ENCODE measurements at regions not wholly inside any gene's neighbourhood (a gene's known extent, or its start where the extent isn't known, plus 50 kb on each side); places are given as distances from the start of the nearest gene placed in this dataset.

DNA sequence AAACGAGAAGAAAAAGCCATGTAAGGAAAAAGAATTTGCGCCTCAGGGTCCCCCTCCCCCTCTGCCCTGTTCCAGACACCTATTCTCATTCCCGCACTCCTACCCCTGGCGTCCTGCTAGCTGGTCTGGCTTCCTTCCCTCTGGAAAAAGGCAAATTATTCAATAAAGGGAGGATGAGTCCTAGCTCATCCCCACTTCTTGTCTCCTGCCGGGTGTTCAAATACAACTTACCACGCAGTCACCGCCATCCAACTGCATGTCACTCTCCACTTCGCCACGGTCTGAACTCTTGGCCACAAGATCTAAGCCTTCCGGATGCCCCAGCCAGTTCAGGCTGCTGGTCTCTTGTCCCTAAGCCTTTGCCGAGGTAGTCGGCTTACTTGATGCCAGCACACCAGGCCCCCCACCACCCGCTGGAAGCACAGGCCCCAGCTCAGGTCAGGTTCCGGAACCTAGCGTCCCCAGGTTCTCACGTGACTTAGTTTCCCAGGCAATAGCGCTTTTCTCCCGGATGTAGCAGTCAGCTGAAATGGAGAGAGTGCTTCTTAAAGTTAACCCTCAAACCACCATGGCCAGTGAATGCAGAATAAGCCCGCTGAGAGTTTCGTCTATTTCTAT is 209.6 kb upstream of the SPIN4 start (continued):
- TF ChIP-seq NAIF1 (CRISPR knock-in tag; IDR thresholded peaks at IDR 0.05; ENCODE audit: borderline replicate concordance), result peak; percentile 80; the same call in 1 of the 2 replicates
- TF ChIP-seq SRY (CRISPR knock-in tag; IDR thresholded peaks at IDR 0.05), result 0 out of 2 replicates have a peak, but pooled peaks have one; percentile 39
- TF ChIP-seq TCF7 (IDR thresholded peaks at IDR 0.05; ENCODE audit: low read depth), result no peak
- 0 out of 2 replicates have a peak, but pooled peaks have one; percentile 29 for TF ChIP-seq PHF21A (CRISPR knock-in tag; IDR thresholded peaks at IDR 0.05)
- TF ChIP-seq HDAC1 (CRISPR knock-in tag; IDR thresholded peaks at IDR 0.05), result peak; percentile 51; the same call in 1 of the 2 replicates
- no peak for TF ChIP-seq MED8 (CRISPR knock-in tag; IDR thresholded peaks at IDR 0.05; ENCODE audit: insufficient replicate concordance)
- TF ChIP-seq ATM (IDR thresholded peaks at IDR 0.05; ENCODE audit: borderline replicate concordance), result no peak
- no peak for TF ChIP-seq SMAD3 (CRISPR knock-in tag; IDR thresholded peaks at IDR 0.05)
- no peak for TF ChIP-seq ZBTB20 (CRISPR knock-in tag; IDR thresholded peaks at IDR 0.05; ENCODE audit: borderline replicate concordance, low read depth)
- TF ChIP-seq, protein P1, sequence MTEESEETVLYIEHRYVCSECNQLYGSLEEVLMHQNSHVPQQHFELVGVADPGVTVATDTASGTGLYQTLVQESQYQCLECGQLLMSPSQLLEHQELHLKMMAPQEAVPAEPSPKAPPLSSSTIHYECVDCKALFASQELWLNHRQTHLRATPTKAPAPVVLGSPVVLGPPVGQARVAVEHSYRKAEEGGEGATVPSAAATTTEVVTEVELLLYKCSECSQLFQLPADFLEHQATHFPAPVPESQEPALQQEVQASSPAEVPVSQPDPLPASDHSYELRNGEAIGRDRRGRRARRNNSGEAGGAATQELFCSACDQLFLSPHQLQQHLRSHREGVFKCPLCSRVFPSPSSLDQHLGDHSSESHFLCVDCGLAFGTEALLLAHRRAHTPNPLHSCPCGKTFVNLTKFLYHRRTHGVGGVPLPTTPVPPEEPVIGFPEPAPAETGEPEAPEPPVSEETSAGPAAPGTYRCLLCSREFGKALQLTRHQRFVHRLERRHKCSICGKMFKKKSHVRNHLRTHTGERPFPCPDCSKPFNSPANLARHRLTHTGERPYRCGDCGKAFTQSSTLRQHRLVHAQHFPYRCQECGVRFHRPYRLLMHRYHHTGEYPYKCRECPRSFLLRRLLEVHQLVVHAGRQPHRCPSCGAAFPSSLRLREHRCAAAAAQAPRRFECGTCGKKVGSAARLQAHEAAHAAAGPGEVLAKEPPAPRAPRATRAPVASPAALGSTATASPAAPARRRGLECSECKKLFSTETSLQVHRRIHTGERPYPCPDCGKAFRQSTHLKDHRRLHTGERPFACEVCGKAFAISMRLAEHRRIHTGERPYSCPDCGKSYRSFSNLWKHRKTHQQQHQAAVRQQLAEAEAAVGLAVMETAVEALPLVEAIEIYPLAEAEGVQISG (CRISPR knock-in tag; IDR thresholded peaks at IDR 0.05), result peak; percentile 43; the same call in 1 of the 2 replicates
- peak; percentile 26 to 50; a peak in 2 of 4 replicates for TF ChIP-seq POLR2A (IDR thresholded peaks at IDR 0.05; ENCODE audit: insufficient read depth in 1 of 2, low read depth in 2 of 2, low read length in 2 of 2)
- TF ChIP-seq, protein P2, sequence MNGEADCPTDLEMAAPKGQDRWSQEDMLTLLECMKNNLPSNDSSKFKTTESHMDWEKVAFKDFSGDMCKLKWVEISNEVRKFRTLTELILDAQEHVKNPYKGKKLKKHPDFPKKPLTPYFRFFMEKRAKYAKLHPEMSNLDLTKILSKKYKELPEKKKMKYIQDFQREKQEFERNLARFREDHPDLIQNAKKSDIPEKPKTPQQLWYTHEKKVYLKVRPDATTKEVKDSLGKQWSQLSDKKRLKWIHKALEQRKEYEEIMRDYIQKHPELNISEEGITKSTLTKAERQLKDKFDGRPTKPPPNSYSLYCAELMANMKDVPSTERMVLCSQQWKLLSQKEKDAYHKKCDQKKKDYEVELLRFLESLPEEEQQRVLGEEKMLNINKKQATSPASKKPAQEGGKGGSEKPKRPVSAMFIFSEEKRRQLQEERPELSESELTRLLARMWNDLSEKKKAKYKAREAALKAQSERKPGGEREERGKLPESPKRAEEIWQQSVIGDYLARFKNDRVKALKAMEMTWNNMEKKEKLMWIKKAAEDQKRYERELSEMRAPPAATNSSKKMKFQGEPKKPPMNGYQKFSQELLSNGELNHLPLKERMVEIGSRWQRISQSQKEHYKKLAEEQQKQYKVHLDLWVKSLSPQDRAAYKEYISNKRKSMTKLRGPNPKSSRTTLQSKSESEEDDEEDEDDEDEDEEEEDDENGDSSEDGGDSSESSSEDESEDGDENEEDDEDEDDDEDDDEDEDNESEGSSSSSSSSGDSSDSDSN (CRISPR knock-in tag; IDR thresholded peaks at IDR 0.05), result peak; percentile 36; the same call in 1 of the 2 replicates
- no peak for TF ChIP-seq HNRNPK (IDR thresholded peaks at IDR 0.05; ENCODE audit: low read depth, low read length, poor library complexity, severe bottlenecking)
- TF ChIP-seq NFE2L2 (IDR thresholded peaks at IDR 0.05; ENCODE audit: low read length), result no peak
- TF ChIP-seq, protein P3, sequence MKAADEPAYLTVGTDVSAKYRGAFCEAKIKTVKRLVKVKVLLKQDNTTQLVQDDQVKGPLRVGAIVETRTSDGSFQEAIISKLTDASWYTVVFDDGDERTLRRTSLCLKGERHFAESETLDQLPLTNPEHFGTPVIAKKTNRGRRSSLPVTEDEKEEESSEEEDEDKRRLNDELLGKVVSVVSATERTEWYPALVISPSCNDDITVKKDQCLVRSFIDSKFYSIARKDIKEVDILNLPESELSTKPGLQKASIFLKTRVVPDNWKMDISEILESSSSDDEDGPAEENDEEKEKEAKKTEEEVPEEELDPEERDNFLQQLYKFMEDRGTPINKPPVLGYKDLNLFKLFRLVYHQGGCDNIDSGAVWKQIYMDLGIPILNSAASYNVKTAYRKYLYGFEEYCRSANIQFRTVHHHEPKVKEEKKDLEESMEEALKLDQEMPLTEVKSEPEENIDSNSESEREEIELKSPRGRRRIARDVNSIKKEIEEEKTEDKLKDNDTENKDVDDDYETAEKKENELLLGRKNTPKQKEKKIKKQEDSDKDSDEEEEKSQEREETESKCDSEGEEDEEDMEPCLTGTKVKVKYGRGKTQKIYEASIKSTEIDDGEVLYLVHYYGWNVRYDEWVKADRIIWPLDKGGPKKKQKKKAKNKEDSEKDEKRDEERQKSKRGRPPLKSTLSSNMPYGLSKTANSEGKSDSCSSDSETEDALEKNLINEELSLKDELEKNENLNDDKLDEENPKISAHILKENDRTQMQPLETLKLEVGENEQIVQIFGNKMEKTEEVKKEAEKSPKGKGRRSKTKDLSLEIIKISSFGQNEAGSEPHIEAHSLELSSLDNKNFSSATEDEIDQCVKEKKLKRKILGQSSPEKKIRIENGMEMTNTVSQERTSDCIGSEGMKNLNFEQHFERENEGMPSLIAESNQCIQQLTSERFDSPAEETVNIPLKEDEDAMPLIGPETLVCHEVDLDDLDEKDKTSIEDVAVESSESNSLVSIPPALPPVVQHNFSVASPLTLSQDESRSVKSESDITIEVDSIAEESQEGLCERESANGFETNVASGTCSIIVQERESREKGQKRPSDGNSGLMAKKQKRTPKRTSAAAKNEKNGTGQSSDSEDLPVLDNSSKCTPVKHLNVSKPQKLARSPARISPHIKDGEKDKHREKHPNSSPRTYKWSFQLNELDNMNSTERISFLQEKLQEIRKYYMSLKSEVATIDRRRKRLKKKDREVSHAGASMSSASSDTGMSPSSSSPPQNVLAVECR (CRISPR knock-in tag; IDR thresholded peaks at IDR 0.05; ENCODE audit: borderline replicate concordance), result peak; percentile 62; the same call in 1 of the 2 replicates
- TF ChIP-seq, protein P4, sequence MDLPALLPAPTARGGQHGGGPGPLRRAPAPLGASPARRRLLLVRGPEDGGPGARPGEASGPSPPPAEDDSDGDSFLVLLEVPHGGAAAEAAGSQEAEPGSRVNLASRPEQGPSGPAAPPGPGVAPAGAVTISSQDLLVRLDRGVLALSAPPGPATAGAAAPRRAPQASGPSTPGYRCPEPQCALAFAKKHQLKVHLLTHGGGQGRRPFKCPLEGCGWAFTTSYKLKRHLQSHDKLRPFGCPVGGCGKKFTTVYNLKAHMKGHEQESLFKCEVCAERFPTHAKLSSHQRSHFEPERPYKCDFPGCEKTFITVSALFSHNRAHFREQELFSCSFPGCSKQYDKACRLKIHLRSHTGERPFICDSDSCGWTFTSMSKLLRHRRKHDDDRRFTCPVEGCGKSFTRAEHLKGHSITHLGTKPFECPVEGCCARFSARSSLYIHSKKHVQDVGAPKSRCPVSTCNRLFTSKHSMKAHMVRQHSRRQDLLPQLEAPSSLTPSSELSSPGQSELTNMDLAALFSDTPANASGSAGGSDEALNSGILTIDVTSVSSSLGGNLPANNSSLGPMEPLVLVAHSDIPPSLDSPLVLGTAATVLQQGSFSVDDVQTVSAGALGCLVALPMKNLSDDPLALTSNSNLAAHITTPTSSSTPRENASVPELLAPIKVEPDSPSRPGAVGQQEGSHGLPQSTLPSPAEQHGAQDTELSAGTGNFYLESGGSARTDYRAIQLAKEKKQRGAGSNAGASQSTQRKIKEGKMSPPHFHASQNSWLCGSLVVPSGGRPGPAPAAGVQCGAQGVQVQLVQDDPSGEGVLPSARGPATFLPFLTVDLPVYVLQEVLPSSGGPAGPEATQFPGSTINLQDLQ (CRISPR knock-in tag; IDR thresholded peaks at IDR 0.05), result no peak

Measured in HepG2 (cell line).